ENCODE measurements at regions not wholly inside any gene's neighbourhood (a gene's known extent, or its start where the extent isn't known, plus 50 kb on each side); places are given as distances from the start of the nearest gene placed in this dataset.

- Histone ChIP-seq H3K4me3 (ENCODE audit: low read depth, low read length) (no peak overlapping the region), H3K27me3 (replicated peaks) (no peaks in the 10 kb centered on the region), H3K36me3 (replicated peaks) (no peaks in the 10 kb centered on the region), H3K27ac (no peak overlapping the region)
- no peak for TF ChIP-seq CTCF (IDR thresholded peaks at IDR 0.05; ENCODE audit: low read depth, low read length, missing control alignments)
- no peak for DNase-seq
- in situ Hi-C loops (cut with HindIII; ENCODE audit: low pct_ligation_motif_present, low sequenced_read_pairs) = no loop called here
Measured at GRCh38 chr21:27671207-27671606, 704.3 kb upstream of the ADAMTS5 start.

DNA sequence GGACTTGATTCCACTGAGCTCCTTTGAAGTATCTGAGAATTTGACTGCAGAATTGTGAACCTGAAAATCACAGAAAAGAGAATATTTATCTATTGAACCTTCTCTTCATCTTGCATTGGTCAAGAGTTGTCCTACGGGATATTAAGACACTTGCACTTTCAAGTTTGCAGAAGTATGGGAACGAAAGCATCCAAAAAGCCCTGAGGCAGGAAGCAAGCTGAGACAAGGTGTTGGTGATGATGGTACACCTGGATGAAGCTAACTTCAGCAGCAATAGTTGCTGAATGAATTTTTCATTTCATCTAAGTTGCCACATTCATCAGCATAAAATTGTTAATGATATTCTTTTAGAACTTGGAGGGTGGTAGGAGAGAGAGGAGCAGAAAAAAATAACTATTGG is 686.6 kb upstream of the ADAMTS5 start:
- no peak overlapping the region for H3K27ac ChIP-seq
- DNase-seq = no peak
- no peaks in the 10 kb centered on the region for H3K27me3 ChIP-seq (replicated peaks)

GRCh38 chr21:27649762-27650161 is 682.9 kb upstream of the ADAMTS5 start:
- H3K27ac ChIP-seq = peak overlapping the region; percentile 97
- no peak for TF ChIP-seq CTCF (IDR thresholded peaks at IDR 0.05; ENCODE audit: low read depth, low read length, missing control alignments)

More for the DNA sequence above, 686.6 kb upstream of the ADAMTS5 start:
- TF ChIP-seq CTCF (IDR thresholded peaks at IDR 0.05; ENCODE audit: low read depth, low read length, missing control alignments) = no peak
- in situ Hi-C loops (cut with HindIII; ENCODE audit: low pct_ligation_motif_present, low sequenced_read_pairs) = no loop called here
- H3K36me3 ChIP-seq (replicated peaks) = no peaks in the 10 kb centered on the region
- H3K4me3 ChIP-seq (ENCODE audit: low read depth, low read length) = no peak overlapping the region

GRCh38 chr21:27649323-27649722 is 682.4 kb upstream of the ADAMTS5 start:
- H3K27me3 ChIP-seq (replicated peaks) = no peaks in the 10 kb centered on the region
- in situ Hi-C loops (cut with HindIII; ENCODE audit: low pct_ligation_motif_present, low sequenced_read_pairs) = no loop called here
- no peak for TF ChIP-seq CTCF (IDR thresholded peaks at IDR 0.05; ENCODE audit: low read depth, low read length, missing control alignments)
- H3K27ac ChIP-seq = peak overlapping the region; percentile 97
- DNase-seq = peak; percentile 95
- no peak overlapping the region for H3K4me3 ChIP-seq (ENCODE audit: low read depth, low read length)
- H3K36me3 ChIP-seq (replicated peaks) = no peaks in the 10 kb centered on the region

More at GRCh38 chr21:27649762-27650161, 682.9 kb upstream of the ADAMTS5 start:
- Histone ChIP-seq H3K27me3 (replicated peaks) (no peaks in the 10 kb centered on the region), H3K4me3 (ENCODE audit: low read depth, low read length) (no peak overlapping the region), H3K36me3 (replicated peaks) (no peaks in the 10 kb centered on the region)
- in situ Hi-C loops (cut with HindIII; ENCODE audit: low pct_ligation_motif_present, low sequenced_read_pairs) = no loop called here
- no peak for DNase-seq

- no peak for TF ChIP-seq CTCF (IDR thresholded peaks at IDR 0.05; ENCODE audit: low read depth, low read length, missing control alignments)
- DNase-seq = peak; percentile 97
- in situ Hi-C loops (cut with HindIII; ENCODE audit: low pct_ligation_motif_present, low sequenced_read_pairs) = no loop called here
- H3K4me3 ChIP-seq (ENCODE audit: low read depth, low read length) = no peak overlapping the region
- H3K27ac ChIP-seq = peak overlapping the region; percentile 97
- no peaks in the 10 kb centered on the region for H3K27me3 ChIP-seq (replicated peaks)
- H3K36me3 ChIP-seq (replicated peaks) = no peaks in the 10 kb centered on the region
Measured at GRCh38 chr21:27648560-27648959, 681.7 kb upstream of the ADAMTS5 start.

GRCh38 chr21:27647921-27648320 is 681.0 kb upstream of the ADAMTS5 start:
- in situ Hi-C loops (cut with HindIII; ENCODE audit: low pct_ligation_motif_present, low sequenced_read_pairs) = no loop called here
- H3K36me3 ChIP-seq (replicated peaks) = no peaks in the 10 kb centered on the region
- TF ChIP-seq CTCF (IDR thresholded peaks at IDR 0.05; ENCODE audit: low read depth, low read length, missing control alignments) = no peak
- no peaks in the 10 kb centered on the region for H3K27me3 ChIP-seq (replicated peaks)
- H3K27ac ChIP-seq = peak overlapping the region; percentile 97
- no peak overlapping the region for H3K4me3 ChIP-seq (ENCODE audit: low read depth, low read length)
- no peak for DNase-seq

All from brain microvascular endothelial cell (primary cell).